Esophagus (tissue), 2 donors: ENCODE measurements at regions not wholly inside any gene's neighbourhood (a gene's known extent, or its start where the extent isn't known, plus 50 kb on each side); places are given as distances from the start of the nearest gene placed in this dataset.
"Not testable (repeated sequence)": the region's sequence is repeated elsewhere in the genome, so short reads cannot be mapped to it uniquely, and the experiment has no call there.

Source experiments
- H3K27ac ChIP-seq, 2 donors: one replicate each; pipeline ENCODE4 v1.5.1; 2013; ENCODE audit warnings: low read depth in 2 of 2, mild to moderate bottlenecking in 2 of 2, inconsistent platforms in 1 of 2, low read length in 1 of 2, moderate library complexity in 1 of 2
- H3K27me3 ChIP-seq, 2 donors: one replicate each; pipeline ENCODE4 v1.6.1; 2013; ENCODE audit warnings: low read length in 2 of 2, control low read depth in 1 of 2, mild to moderate bottlenecking in 1 of 2; ENCODE audit not compliant: insufficient read depth in 2 of 2, control insufficient read depth in 1 of 2
- H3K36me3 ChIP-seq, 2 donors: one replicate each; pipeline ENCODE4 v1.6.1; 2013; ENCODE audit warnings: low read length in 1 of 2; ENCODE audit not compliant: control insufficient read depth in 2 of 2, insufficient read depth in 2 of 2
- H3K4me1 ChIP-seq, 2 donors: one replicate each; pipeline ENCODE4 v1.6.1; 2013; ENCODE audit warnings: low read length in 1 of 2; ENCODE audit not compliant: control insufficient read depth in 2 of 2, insufficient read depth in 2 of 2
- H3K4me3 ChIP-seq, 2 donors: one replicate each; pipeline ENCODE4 v1.5.1; 2013; ENCODE audit warnings: low read length in 2 of 2, mild to moderate bottlenecking in 2 of 2, low read depth in 1 of 2, moderate library complexity in 1 of 2
- H3K9me3 ChIP-seq, 2 donors: one replicate each; pipeline ENCODE4 v1.6.1; 2013; ENCODE audit warnings: mild to moderate bottlenecking in 2 of 2, low read depth in 1 of 2, low read length in 1 of 2, moderate library complexity in 1 of 2; ENCODE audit not compliant: control insufficient read depth in 2 of 2, insufficient read depth in 1 of 2
- WGBS, 2 donors: extraction: QIAGEN DNeasy Blood & Tissue Kit; methylation state at CpG; one replicate each; pipeline ENCODE4 v1.1.7; 2013; 5-methylcytosine and 5-hydroxymethylcytosine counted together
- donor health status: healthy with polysubstance abuse.
- donor health status: Bipolar disorder and iron deficiency.

GRCh38 chr15:28789401-28790114 is 58.9 kb downstream of the GOLGA6L7 start:
- H3K27ac ChIP-seq, H3K4me1 ChIP-seq, H3K9me3 ChIP-seq, H3K27me3 ChIP-seq, H3K36me3 ChIP-seq: not testable (repeated sequence)
- 19 to 24% methylated on average over 16 to 22 of the region's 32 CpGs for WGBS, 2 donors
- H3K4me3 ChIP-seq, result peak overlapping the region in 1 of 2 donors; percentile 7

- not testable (repeated sequence) for H3K4me3 ChIP-seq, H3K4me1 ChIP-seq, H3K27me3 ChIP-seq, H3K27ac ChIP-seq, H3K9me3 ChIP-seq, H3K36me3 ChIP-seq
- WGBS, 2 donors, result 9 to 27% methylated on average over 15 to 44 of the region's 78 CpGs
Measured at GRCh38 chr15:28788649-28789400, 59.6 kb downstream of the GOLGA6L7 start.

GRCh38 chr15:28788176-28788575 is 60.3 kb downstream of the GOLGA6L7 start:
- H3K27ac ChIP-seq, H3K4me3 ChIP-seq, H3K36me3 ChIP-seq, H3K4me1 ChIP-seq, H3K9me3 ChIP-seq, H3K27me3 ChIP-seq: not testable (repeated sequence)
- WGBS, 2 donors, result 7 to 12% methylated on average over 1 of the region's 1 CpG

DNA sequence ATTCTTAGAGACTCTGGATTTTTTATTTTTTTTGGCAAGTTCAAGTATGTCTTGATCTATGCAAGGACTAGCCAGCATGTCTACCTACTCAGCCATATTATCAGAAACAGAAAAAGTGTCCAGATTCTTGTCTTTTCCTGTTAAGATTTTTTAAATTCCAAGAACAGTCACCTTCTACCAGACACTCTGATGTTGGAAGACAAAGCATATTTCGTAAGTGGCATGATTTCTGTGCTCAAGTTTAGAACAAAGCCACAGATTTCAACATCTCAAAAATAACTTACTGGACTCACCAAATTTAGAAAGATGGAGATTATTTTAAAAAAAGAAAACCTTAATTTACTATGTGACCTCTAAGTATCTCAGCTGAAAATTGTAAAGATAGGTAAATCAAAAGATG is 61.9 kb downstream of the GOLGA6L7 start:
- WGBS, 2 donors, result 77 to 79% methylated on average over 1 of the region's 1 CpG
- Histone ChIP-seq H3K4me1 (no peaks in the 10 kb centered on the region), H3K36me3 (no peaks in the 10 kb centered on the region)

DNA sequence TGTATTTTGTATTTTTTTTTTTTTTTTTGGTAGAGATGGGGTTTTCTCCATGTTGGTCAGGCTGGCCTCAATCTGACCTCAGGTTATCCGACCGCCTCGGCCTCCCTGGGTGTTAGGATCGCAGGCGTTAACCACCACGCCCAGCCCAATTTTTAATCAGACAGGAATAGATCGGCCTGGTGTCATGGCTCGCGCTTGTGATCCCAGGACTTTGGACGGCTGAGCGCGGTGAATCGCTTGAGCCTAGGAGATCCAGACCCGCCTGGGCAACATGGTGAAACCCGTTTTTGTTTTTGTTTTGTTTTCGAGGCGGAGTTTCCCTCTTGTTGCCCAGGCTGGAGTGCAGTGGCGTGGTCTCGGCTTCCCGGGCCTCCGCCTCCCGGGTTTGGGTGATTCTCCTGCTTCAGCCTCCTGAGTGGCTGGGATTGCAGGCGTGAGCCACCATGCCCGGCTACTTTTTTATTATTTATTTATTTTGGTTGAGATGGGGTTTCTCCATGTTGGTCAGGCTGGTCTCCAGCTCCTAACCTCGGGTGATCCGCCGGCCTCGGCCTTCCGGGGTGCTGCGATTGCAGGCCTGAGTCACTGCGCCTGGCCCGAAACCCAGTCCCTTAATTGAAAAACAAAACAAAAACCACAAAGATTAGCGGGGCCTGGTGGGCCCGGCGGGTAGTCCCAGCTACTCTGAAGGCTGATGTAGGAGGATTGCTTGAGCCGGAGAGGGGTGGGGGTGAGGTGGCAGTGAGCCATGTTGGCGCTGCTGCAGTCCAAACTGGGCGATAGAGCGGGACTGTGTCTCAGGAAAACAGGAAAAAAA is 63.9 kb downstream of the GOLGA6L7 start:
- not testable (repeated sequence) for H3K27me3 ChIP-seq, H3K27ac ChIP-seq, H3K9me3 ChIP-seq, H3K4me1 ChIP-seq, H3K4me3 ChIP-seq, H3K36me3 ChIP-seq
- WGBS, 2 donors, result 93 to 94% methylated on average over 39 of the region's 39 CpGs

More for the DNA sequence above, 61.9 kb downstream of the GOLGA6L7 start:
- H3K27ac ChIP-seq, result no peak overlapping the region
- no peaks in the 10 kb centered on the region for H3K27me3 ChIP-seq
- H3K9me3 ChIP-seq, result no peaks in the 10 kb centered on the region
- H3K4me3 ChIP-seq, result no peak overlapping the region

DNA sequence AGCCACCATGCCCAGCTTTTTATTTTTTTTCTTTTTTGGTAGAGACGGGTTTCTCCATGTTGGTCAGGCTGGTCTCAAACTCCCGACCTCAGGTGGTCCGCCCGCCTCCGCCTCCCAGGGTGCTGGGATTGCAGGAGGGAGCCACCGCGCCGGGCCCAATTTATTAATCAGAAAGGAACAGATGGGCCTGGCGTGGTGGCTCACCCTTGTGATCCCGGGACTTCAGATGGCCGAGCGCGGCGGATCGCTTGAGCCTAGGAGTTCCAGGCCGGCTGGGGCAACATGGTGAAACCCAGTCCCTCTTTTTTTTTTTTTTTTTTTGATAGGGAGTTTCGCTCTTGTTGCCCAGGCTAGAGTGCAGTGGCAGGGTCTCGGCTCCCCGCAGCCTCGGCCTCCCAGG is 64.6 kb downstream of the GOLGA6L7 start:
- no peaks in the 10 kb centered on the region for H3K27me3 ChIP-seq
- H3K4me3 ChIP-seq, result no peak overlapping the region
- WGBS, 2 donors, result 95 to 96% methylated on average over 19 to 20 of the region's 20 CpGs
- no peaks in the 10 kb centered on the region for H3K9me3 ChIP-seq
- H3K4me1 ChIP-seq, result no peaks in the 10 kb centered on the region
- no peak overlapping the region for H3K27ac ChIP-seq
- no peaks in the 10 kb centered on the region for H3K36me3 ChIP-seq

GRCh38 chr15:28783466-28783865 is 65.0 kb downstream of the GOLGA6L7 start:
- WGBS, 2 donors, result 97% methylated on average over 14 to 21 of the region's 21 CpGs
- Histone ChIP-seq H3K4me1 (no peaks in the 10 kb centered on the region), H3K27me3 (no peaks in the 10 kb centered on the region), H3K36me3 (no peaks in the 10 kb centered on the region), H3K4me3 (no peak overlapping the region), H3K27ac (no peak overlapping the region), H3K9me3 (no peaks in the 10 kb centered on the region)

DNA sequence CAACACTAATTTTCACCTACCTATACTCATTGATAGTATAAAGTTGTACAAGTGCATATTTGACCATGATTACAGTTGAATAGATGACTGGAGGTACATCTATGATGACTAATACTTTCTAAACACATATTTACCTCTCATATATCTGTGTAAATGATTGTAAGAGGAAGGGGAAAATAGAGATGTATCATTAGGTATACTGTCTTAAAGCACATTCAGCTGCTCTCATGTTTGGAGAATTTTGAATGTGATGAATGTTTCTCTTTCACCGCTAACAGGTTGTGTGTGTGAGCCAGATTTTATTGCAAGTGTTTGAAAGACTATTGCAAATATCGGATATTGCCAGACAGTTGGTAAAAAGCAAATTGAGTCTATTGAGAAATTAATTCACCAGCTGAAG is 66.2 kb upstream of the GOLGA8M start:
- H3K4me1 ChIP-seq, H3K9me3 ChIP-seq, H3K27me3 ChIP-seq, H3K36me3 ChIP-seq, H3K27ac ChIP-seq, H3K4me3 ChIP-seq: not testable (repeated sequence)
- WGBS, 2 donors, result 73 to 88% methylated on average over 2 of the region's 2 CpGs

- WGBS, 2 donors, result 39% methylated on average over 3 of the region's 3 CpGs
- H3K4me3 ChIP-seq, H3K27ac ChIP-seq, H3K4me1 ChIP-seq, H3K27me3 ChIP-seq, H3K9me3 ChIP-seq, H3K36me3 ChIP-seq: not testable (repeated sequence)
Measured at GRCh38 chr15:28772857-28773256, 60.6 kb upstream of the GOLGA8M start.
